HG03432 (cell line): ENCODE measurements at regions not wholly inside any gene's neighbourhood (a gene's known extent, or its start where the extent isn't known, plus 50 kb on each side); places are given as distances from the start of the nearest gene placed in this dataset.
"Not testable (repeated sequence)": the region's sequence is repeated elsewhere in the genome, so short reads cannot be mapped to it uniquely, and the experiment has no call there.

Experiments
- ATAC-seq: cut with Tn5 transposase; IDR thresholded peaks from one replicate; pipeline ENCODE4 v1.9.1; 2021; ENCODE audit warnings: mild to moderate bottlenecking, moderate library complexity; ENCODE audit not compliant: unreplicated experiment

GRCh38 chr1:761791-762190 is 75.3 kb upstream of the OR4F16 start:
- ATAC-seq: not testable (repeated sequence)

- not testable (repeated sequence) for ATAC-seq
These were observed 85.0 kb upstream of the OR4F16 start for GRCh38 chr1:771449-771848.

GRCh38 chr1:777480-778180 is 91.2 kb upstream of the OR4F16 start:
- not testable (repeated sequence) for ATAC-seq

GRCh38 chr1:778451-779278 is 92.2 kb upstream of the OR4F16 start:
- peak; percentile 99 for ATAC-seq

GRCh38 chr1:779621-780020 is 93.2 kb upstream of the OR4F16 start:
- ATAC-seq: not testable (repeated sequence)

- no peak for ATAC-seq
These were observed 102.4 kb upstream of the OR4F16 start for GRCh38 chr1:788835-789234.

- not testable (repeated sequence) for ATAC-seq
These were observed 103.2 kb upstream of the OR4F16 start for GRCh38 chr1:789606-790005.

- not testable (repeated sequence) for ATAC-seq
These were observed 104.0 kb upstream of the OR4F16 start for GRCh38 chr1:790388-790930.

- ATAC-seq: not testable (repeated sequence)
These were observed 107.9 kb upstream of the OR4F16 start for GRCh38 chr1:794310-794709.

GRCh38 chr1:794918-795584 is 108.6 kb upstream of the OR4F16 start:
- not testable (repeated sequence) for ATAC-seq

- ATAC-seq: not testable (repeated sequence)
These were observed 111.2 kb upstream of the OR4F16 start for GRCh38 chr1:797649-798048.

- ATAC-seq: not testable (repeated sequence)
These were observed 113.9 kb upstream of the OR4F16 start for GRCh38 chr1:800397-800796.

GRCh38 chr1:804378-805115 is 118.1 kb upstream of the OR4F16 start:
- peak; percentile 83 for ATAC-seq

- not testable (repeated sequence) for ATAC-seq
These were observed 118.4 kb upstream of the SAMD11 start for GRCh38 chr1:805310-805709.

- ATAC-seq: not testable (repeated sequence)
These were observed 116.7 kb upstream of the SAMD11 start for GRCh38 chr1:807066-807465.

GRCh38 chr1:807699-808390 is 115.9 kb upstream of the SAMD11 start:
- ATAC-seq: not testable (repeated sequence)

GRCh38 chr1:810949-811348 is 112.8 kb upstream of the SAMD11 start:
- ATAC-seq: not testable (repeated sequence)

GRCh38 chr1:812535-813127 is 111.1 kb upstream of the SAMD11 start:
- ATAC-seq: not testable (repeated sequence)

- not testable (repeated sequence) for ATAC-seq
These were observed 109.2 kb upstream of the SAMD11 start for GRCh38 chr1:814543-814942.
